GM23248 (cell line): ENCODE measurements at regions not wholly inside any gene's neighbourhood (a gene's known extent, or its start where the extent isn't known, plus 50 kb on each side); places are given as distances from the start of the nearest gene placed in this dataset.
"Not testable (repeated sequence)": the region's sequence is repeated elsewhere in the genome, so short reads cannot be mapped to it uniquely, and the experiment has no call there.

Experiments
- DNase-seq: peaks from one replicate; pipeline ENCODE4 v3.0.0-alpha.2; 2015
- H2AFZ ChIP-seq: fragments of 200-600 bp; sonication (generic); 2 replicates; pipeline ENCODE4 v1.6.1; 2016; ENCODE audit warnings: antibody characterized with exemption
- H3F3A ChIP-seq: fragments of 200-600 bp; sonication (generic); 2 replicates; pipeline ENCODE4 v1.6.1; 2016; ENCODE audit warnings: mild to moderate bottlenecking, antibody characterized with exemption, mixed run types; ENCODE audit not compliant: insufficient read depth
- H3K27ac ChIP-seq: fragments of 200-600 bp; sonication (generic); 2 replicates; pipeline ENCODE4 v1.5.1; 2016; ENCODE audit warnings: mild to moderate bottlenecking
- H3K27me3 ChIP-seq: fragments of 200-600 bp; sonication (generic); replicated peaks from 2 replicates; pipeline ENCODE4 v1.6.1; 2016; ENCODE audit warnings: mild to moderate bottlenecking; ENCODE audit not compliant: insufficient read depth
- H3K36me3 ChIP-seq: fragments of 200-600 bp; sonication (generic); 2 replicates; pipeline ENCODE4 v1.6.1; 2016; ENCODE audit warnings: low read depth, mild to moderate bottlenecking
- H3K4me1 ChIP-seq: fragments of 200-600 bp; sonication (generic); 2 replicates; pipeline ENCODE4 v1.6.1; 2016; ENCODE audit warnings: mild to moderate bottlenecking; ENCODE audit not compliant: insufficient read depth
- H3K4me2 ChIP-seq: fragments of 200-600 bp; sonication (generic); one replicate; pipeline ENCODE4 v1.6.1; 2016; ENCODE audit warnings: mild to moderate bottlenecking; ENCODE audit not compliant: unreplicated experiment
- H3K4me3 ChIP-seq: fragments of 200-600 bp; sonication (generic); 2 replicates; pipeline ENCODE4 v1.5.1; 2016; ENCODE audit warnings: mild to moderate bottlenecking
- H3K79me2 ChIP-seq: fragments of 200-600 bp; sonication (generic); 2 replicates; pipeline ENCODE4 v1.6.1; 2016; ENCODE audit warnings: mild to moderate bottlenecking; ENCODE audit not compliant: insufficient read depth
- H3K9ac ChIP-seq: fragments of 200-600 bp; sonication (generic); 2 replicates; pipeline ENCODE4 v1.6.1; 2016; ENCODE audit warnings: mild to moderate bottlenecking
- H3K9me2 ChIP-seq: fragments of 200-600 bp; sonication (generic); 2 replicates; pipeline ENCODE4 v1.6.1; 2016; ENCODE audit warnings: mixed run types, mild to moderate bottlenecking, moderate library complexity; ENCODE audit not compliant: insufficient read depth
- H3K9me3 ChIP-seq: fragments of 200-600 bp; sonication (generic); one replicate; pipeline ENCODE4 v1.6.1; 2017; ENCODE audit warnings: low read depth
- H4K20me1 ChIP-seq: fragments of 200-600 bp; sonication (generic); 2 replicates; pipeline ENCODE4 v1.6.0; 2016; ENCODE audit not compliant: insufficient read depth
- EZH2 ChIP-seq: fragments of 200-600 bp; sonication (generic); IDR thresholded peaks from 2 replicates; pipeline ENCODE4 v1.6.1; 2018; ENCODE audit warnings: antibody characterized with exemption, mild to moderate bottlenecking; ENCODE audit not compliant: insufficient read depth, poor library complexity, severe bottlenecking
- EZH2phosphoT487 ChIP-seq: fragments of 200-600 bp; sonication (generic); IDR thresholded peaks from 2 replicates; pipeline ENCODE4 v1.6.1; 2018; ENCODE audit warnings: antibody characterized with exemption, moderate library complexity, mild to moderate bottlenecking, low read depth; ENCODE audit not compliant: insufficient read depth
- WGBS, 2 experiments: methylation state at CpG; one replicate each; pipeline ENCODE4 v1.1.6; 2015 to 2017; ENCODE audit warnings: low lambda C conversion rate in 2 of 2, low coverage in 1 of 2; ENCODE audit errors: missing lambda C conversion rate in 2 of 2; 5-methylcytosine and 5-hydroxymethylcytosine counted together
- in situ Hi-C: fragments of 300-500 bp; cut with MboI; formaldehyde crosslinking; loops from 2 replicates; pipeline ENCODE4 v1.15.0; 2020

GRCh38 chr21:36265431-36265830 lies 54.6 kb upstream of the MORC3 start:
- Histone ChIP-seq H3K4me2 (no peak overlapping the region), H3K9me2 (no peaks in the 10 kb centered on the region), H3K27me3 (no peaks in the 10 kb centered on the region), H4K20me1 (no peaks in the 10 kb centered on the region), H3K79me2 (no peaks in the 10 kb centered on the region), H3K9me3 (no peaks in the 10 kb centered on the region), H3K4me1 (no peaks in the 10 kb centered on the region), H3K4me3 (no peak overlapping the region), H2AFZ (no peak overlapping the region), H3K9ac (no peak overlapping the region), H3F3A (no peaks in the 10 kb centered on the region), H3K27ac (no peak overlapping the region), H3K36me3 (no peaks in the 10 kb centered on the region)
- in situ Hi-C loops: no loop called here
- 93 to 95% methylated on average over 9 of the region's 9 CpGs for WGBS, 2 experiments
- DNase-seq: no peak
- TF ChIP-seq EZH2 (no peak), EZH2phosphoT487 (no peak)

GRCh38 chr21:36267828-36268227 lies 52.2 kb upstream of the MORC3 start:
- 96 to 99% methylated on average over 6 of the region's 6 CpGs for WGBS, 2 experiments
- H3K9me3 ChIP-seq, H3K27me3 ChIP-seq, DNase-seq, H3K4me1 ChIP-seq, H3K4me2 ChIP-seq, H3K4me3 ChIP-seq, H3F3A ChIP-seq, in situ Hi-C loops, H3K79me2 ChIP-seq, H3K9me2 ChIP-seq, H3K27ac ChIP-seq, H3K9ac ChIP-seq, H4K20me1 ChIP-seq, H2AFZ ChIP-seq, H3K36me3 ChIP-seq: not testable (repeated sequence)

GRCh38 chr21:36268264-36268663 lies 51.7 kb upstream of the MORC3 start:
- H3F3A ChIP-seq, H3K36me3 ChIP-seq, H3K27ac ChIP-seq, H3K79me2 ChIP-seq, H3K9ac ChIP-seq, H3K9me2 ChIP-seq, H3K4me2 ChIP-seq, H3K4me3 ChIP-seq, H2AFZ ChIP-seq, in situ Hi-C loops, H4K20me1 ChIP-seq, H3K27me3 ChIP-seq, DNase-seq, H3K9me3 ChIP-seq, H3K4me1 ChIP-seq: not testable (repeated sequence)
- WGBS, 2 experiments: 96 to 97% methylated on average over 4 of the region's 4 CpGs
